ENCODE measurements at regions not wholly inside any gene's neighbourhood (a gene's known extent, or its start where the extent isn't known, plus 50 kb on each side); places are given as distances from the start of the nearest gene placed in this dataset.

DNA sequence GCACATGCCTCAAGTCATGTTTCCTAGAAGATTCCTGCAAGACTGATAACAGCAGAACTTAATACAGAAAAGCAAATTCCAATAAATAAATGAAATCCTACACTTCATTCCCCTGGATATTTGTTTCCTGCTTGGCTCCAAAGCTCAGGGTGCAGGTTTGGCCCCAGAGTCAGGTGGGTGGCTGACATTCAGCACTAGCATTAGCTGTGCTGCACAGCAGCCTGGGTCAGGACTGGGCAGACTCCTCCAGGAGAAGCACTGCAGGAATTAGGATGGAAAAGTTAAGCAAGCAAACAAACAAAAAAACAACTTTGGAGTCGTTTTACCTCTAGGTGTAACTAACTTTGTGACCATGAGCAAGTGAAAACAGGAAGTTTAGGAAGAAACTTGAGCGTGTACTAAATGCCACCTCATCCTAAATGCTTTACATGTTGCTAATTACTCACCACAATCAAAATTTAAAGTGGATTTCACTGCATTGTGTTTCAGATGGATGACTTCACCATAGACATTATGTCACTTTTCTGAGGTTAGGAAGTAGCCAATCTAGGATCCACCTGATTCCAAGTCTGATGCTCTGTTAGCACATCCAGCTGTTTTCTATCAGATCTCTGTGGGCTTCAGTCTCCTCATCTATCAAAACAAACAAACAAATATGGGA lies 239.4 kb downstream of the C7orf25 start:
- TF ChIP-seq EP300 (IDR thresholded peaks at IDR 0.05; ENCODE audit: borderline replicate concordance in 1 of 2, low read depth in 2 of 2, low read length in 2 of 2) (no peak), NRF1 (IDR thresholded peaks at IDR 0.05; ENCODE audit: low read depth, low read length) (no peak), KDM1A (IDR thresholded peaks at IDR 0.05; ENCODE audit: borderline replicate concordance, low read length) (no peak), JUND (IDR thresholded peaks at IDR 0.05; ENCODE audit: low read length) (no peak), SIX5 (IDR thresholded peaks at IDR 0.05; ENCODE audit: low read depth, low read length) (no peak), TAF1 (IDR thresholded peaks at IDR 0.05; ENCODE audit: low read depth, low read length) (no peak), CHD1 (IDR thresholded peaks at IDR 0.05; ENCODE audit: low read depth, low read length) (no peak), ZNF274 (IDR thresholded peaks at IDR 0.05; ENCODE audit: borderline replicate concordance, extremely low read depth, low read length) (no peak), CBX5 (IDR thresholded peaks at IDR 0.05; ENCODE audit: low read depth, low read length) (no peak), RBBP5 (IDR thresholded peaks at IDR 0.05; ENCODE audit: borderline replicate concordance, low read depth, low read length) (no peak)
- TF ChIP-seq, protein P1, sequence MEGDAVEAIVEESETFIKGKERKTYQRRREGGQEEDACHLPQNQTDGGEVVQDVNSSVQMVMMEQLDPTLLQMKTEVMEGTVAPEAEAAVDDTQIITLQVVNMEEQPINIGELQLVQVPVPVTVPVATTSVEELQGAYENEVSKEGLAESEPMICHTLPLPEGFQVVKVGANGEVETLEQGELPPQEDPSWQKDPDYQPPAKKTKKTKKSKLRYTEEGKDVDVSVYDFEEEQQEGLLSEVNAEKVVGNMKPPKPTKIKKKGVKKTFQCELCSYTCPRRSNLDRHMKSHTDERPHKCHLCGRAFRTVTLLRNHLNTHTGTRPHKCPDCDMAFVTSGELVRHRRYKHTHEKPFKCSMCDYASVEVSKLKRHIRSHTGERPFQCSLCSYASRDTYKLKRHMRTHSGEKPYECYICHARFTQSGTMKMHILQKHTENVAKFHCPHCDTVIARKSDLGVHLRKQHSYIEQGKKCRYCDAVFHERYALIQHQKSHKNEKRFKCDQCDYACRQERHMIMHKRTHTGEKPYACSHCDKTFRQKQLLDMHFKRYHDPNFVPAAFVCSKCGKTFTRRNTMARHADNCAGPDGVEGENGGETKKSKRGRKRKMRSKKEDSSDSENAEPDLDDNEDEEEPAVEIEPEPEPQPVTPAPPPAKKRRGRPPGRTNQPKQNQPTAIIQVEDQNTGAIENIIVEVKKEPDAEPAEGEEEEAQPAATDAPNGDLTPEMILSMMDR (IDR thresholded peaks at IDR 0.05; ENCODE audit: control extremely low read depth in 1 of 3, insufficient read depth in 1 of 3, low read depth in 1 of 3, low read length in 3 of 3), result no peak
- TF ChIP-seq, protein P2, sequence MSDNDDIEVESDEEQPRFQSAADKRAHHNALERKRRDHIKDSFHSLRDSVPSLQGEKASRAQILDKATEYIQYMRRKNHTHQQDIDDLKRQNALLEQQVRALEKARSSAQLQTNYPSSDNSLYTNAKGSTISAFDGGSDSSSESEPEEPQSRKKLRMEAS (IDR thresholded peaks at IDR 0.05), result no peak

All from H1 (cell line).